PC-9 (cell line): ENCODE measurements at regions not wholly inside any gene's neighbourhood (a gene's known extent, or its start where the extent isn't known, plus 50 kb on each side); places are given as distances from the start of the nearest gene placed in this dataset.

Experiments used
- BruUV-seq: library from RNA; stranded (reverse); fragments of 400-500 nt; replicated peaks from 2 replicates; lab custom pipeline; 2021; lab: Mats Ljungman, UMichigan
- CTCF ChIA-PET: fragments of 300-600 bp; sonication (Branson Sonifier 250); formaldehyde crosslinking; loops from one replicate; lab custom pipeline; 2022; ENCODE audit warnings: antibody characterized with exemption; lab: Charles Lee
- POLR2A ChIA-PET: fragments of 300-600 bp; sonication (Branson Sonifier 250); formaldehyde crosslinking; loops from one replicate; lab custom pipeline; 2022; ENCODE audit warnings: antibody characterized with exemption; ENCODE audit not compliant: unreplicated experiment; lab: Charles Lee
- DNase-seq, 2 experiments: peaks; one replicate each; pipeline versions ENCODE4 v3.0.0 to v3.0.0-alpha.2; 2015 to 2022; ENCODE audit warnings: mixed read lengths in 1 of 2
- H2AFZ ChIP-seq: fragments of 200-600 bp; sonication (generic); 2 replicates; pipeline ENCODE4 v1.8.1; 2017; ENCODE audit warnings: antibody characterized with exemption
- H3F3A ChIP-seq: fragments of 200-600 bp; sonication (generic); 2 replicates; pipeline ENCODE4 v1.8.1; 2017; ENCODE audit warnings: antibody characterized with exemption, mild to moderate bottlenecking, low read depth; ENCODE audit not compliant: insufficient read depth
- H3K27ac ChIP-seq: fragments of 200-600 bp; sonication (generic); 2 replicates; pipeline ENCODE4 v1.6.1; 2016; ENCODE audit warnings: mixed run types
- H3K27me3 ChIP-seq: fragments of 200-600 bp; sonication (generic); 2 replicates; pipeline ENCODE4 v1.6.1; 2016; ENCODE audit warnings: low read depth, mixed run types; ENCODE audit not compliant: insufficient read depth
- H3K36me3 ChIP-seq: fragments of 200-600 bp; sonication (generic); 2 replicates; pipeline ENCODE4 v1.6.1; 2016; ENCODE audit warnings: low read depth, mixed run types
- H3K4me1 ChIP-seq: fragments of 200-600 bp; sonication (generic); replicated peaks from 2 replicates; pipeline ENCODE4 v1.6.1; 2016; ENCODE audit warnings: mixed run types; ENCODE audit not compliant: insufficient read depth
- H3K4me2 ChIP-seq: fragments of 200-600 bp; sonication (generic); 2 replicates; pipeline ENCODE4 v1.6.1; 2017; ENCODE audit warnings: mixed run types
- H3K4me3 ChIP-seq: fragments of 200-600 bp; sonication (generic); 2 replicates; pipeline ENCODE4 v1.6.1; 2016; ENCODE audit warnings: mixed run types
- H3K79me2 ChIP-seq: fragments of 200-600 bp; sonication (generic); 2 replicates; pipeline ENCODE4 v1.6.1; 2017; ENCODE audit warnings: low read depth, mixed run types
- H3K9me2 ChIP-seq: fragments of 200-600 bp; sonication (generic); 2 replicates; pipeline ENCODE4 v1.8.1; 2017; ENCODE audit warnings: mild to moderate bottlenecking; ENCODE audit not compliant: insufficient read depth
- H3K9me3 ChIP-seq: fragments of 200-600 bp; sonication (generic); 2 replicates; pipeline ENCODE4 v1.8.1; 2016; ENCODE audit warnings: low read depth; ENCODE audit not compliant: insufficient read depth
- H4K20me1 ChIP-seq: fragments of 200-600 bp; sonication (generic); 2 replicates; pipeline ENCODE4 v1.8.1; 2017; ENCODE audit not compliant: insufficient read depth
- EZH2 ChIP-seq: fragments of 200-600 bp; sonication (generic); IDR thresholded peaks from 2 replicates; pipeline ENCODE4 v1.8.0; 2017; ENCODE audit warnings: antibody characterized with exemption, low read depth
- intact Hi-C: fragments of 100-400 bp; cut with micrococcal nuclease; formaldehyde crosslinking; loops from one replicate; pipeline ENCODE4 v1.10.0; 2022; ENCODE audit not compliant: unreplicated experiment
- TF ChIP-seq, protein P1 (sequence below): fragments of 200-600 bp; sonication (generic); conservative IDR thresholded peaks from 2 replicates; pipeline ENCODE4 v1.6.1; 2017; ENCODE audit warnings: mixed run types, antibody characterized with exemption, mild to moderate bottlenecking, moderate library complexity

DNA sequence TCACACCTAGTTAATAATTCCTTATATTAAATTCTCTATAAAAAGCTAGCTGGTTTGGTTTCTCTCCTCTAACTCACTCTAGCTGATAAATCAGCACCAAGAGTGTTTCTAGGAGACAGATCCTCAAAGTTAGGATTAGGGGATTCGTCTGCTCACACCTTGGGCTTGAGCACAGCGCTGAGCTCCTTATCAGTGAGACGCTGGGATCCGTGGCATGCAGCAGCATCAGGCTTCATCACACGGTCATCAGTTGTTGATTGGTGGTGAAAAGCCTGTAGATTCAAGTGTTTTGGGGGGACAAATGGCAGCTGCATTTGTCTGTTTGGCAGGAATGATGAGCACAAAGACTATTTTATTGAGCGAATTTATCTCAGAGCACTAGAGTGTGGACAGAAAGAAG lies 72.6 kb upstream of the MC2R start:
- no peaks in the 10 kb centered on the region for H3K9me3 ChIP-seq
- POLR2A ChIA-PET, result no interaction called here

DNA sequence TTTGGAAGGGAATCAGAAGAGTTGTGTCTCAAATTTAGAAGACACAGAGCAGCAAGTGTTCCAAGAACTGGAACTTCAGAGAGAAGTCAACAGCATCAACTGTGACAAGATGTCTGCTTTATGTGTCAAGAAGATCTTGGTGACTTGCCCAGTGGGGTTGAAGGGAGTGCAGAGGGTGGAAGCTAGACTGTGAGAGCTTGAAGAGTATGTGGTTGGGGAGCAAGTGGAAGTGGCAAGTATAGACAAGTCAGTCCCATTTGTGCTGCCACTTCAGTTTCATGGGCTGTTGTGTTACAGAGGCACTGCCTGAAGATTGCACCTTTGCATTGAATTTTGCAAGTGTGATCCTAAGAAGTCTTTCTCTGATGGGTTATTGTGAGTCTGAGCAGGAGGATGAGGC lies 68.7 kb upstream of the MC2R start:
- Histone ChIP-seq H3K4me3 (no peak overlapping the region), H2AFZ (no peak overlapping the region), H3F3A (no peaks in the 10 kb centered on the region), H3K36me3 (no peaks in the 10 kb centered on the region), H4K20me1 (no peaks in the 10 kb centered on the region), H3K4me1 (no peaks in the 10 kb centered on the region), H3K79me2 (no peaks in the 10 kb centered on the region), H3K4me2 (no peak overlapping the region), H3K9me2 (no peaks in the 10 kb centered on the region), H3K9me3 (no peaks in the 10 kb centered on the region), H3K27me3 (0 out of 2 replicates have a peak, but pooled peaks cover 5% of the 10 kb centered on the region), H3K27ac (no peak overlapping the region)
- ChIA-PET POLR2A (no interaction called here), CTCF (no interaction called here)
- BruUV-seq, result no TSS peak
- DNase-seq, result no peak
- intact Hi-C loops, result no loop called here
- TF ChIP-seq, protein P1, sequence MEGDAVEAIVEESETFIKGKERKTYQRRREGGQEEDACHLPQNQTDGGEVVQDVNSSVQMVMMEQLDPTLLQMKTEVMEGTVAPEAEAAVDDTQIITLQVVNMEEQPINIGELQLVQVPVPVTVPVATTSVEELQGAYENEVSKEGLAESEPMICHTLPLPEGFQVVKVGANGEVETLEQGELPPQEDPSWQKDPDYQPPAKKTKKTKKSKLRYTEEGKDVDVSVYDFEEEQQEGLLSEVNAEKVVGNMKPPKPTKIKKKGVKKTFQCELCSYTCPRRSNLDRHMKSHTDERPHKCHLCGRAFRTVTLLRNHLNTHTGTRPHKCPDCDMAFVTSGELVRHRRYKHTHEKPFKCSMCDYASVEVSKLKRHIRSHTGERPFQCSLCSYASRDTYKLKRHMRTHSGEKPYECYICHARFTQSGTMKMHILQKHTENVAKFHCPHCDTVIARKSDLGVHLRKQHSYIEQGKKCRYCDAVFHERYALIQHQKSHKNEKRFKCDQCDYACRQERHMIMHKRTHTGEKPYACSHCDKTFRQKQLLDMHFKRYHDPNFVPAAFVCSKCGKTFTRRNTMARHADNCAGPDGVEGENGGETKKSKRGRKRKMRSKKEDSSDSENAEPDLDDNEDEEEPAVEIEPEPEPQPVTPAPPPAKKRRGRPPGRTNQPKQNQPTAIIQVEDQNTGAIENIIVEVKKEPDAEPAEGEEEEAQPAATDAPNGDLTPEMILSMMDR, result no peak
- TF ChIP-seq EZH2, result no peak

More for the DNA sequence above, 72.6 kb upstream of the MC2R start:
- H4K20me1 ChIP-seq, result no peaks in the 10 kb centered on the region
- H3F3A ChIP-seq, result no peaks in the 10 kb centered on the region
- no peaks in the 10 kb centered on the region for H3K79me2 ChIP-seq
- H3K4me2 ChIP-seq, result no peak overlapping the region
- CTCF ChIA-PET, result no interaction called here
- no peak for DNase-seq
- no peaks in the 10 kb centered on the region for H3K27me3 ChIP-seq
- intact Hi-C loops, result no loop called here
- no peaks in the 10 kb centered on the region for H3K4me1 ChIP-seq
- TF ChIP-seq, protein P1, result no peak
- no peak for TF ChIP-seq EZH2
- no peak overlapping the region for H3K27ac ChIP-seq
- BruUV-seq, result no TSS peak
- no peak overlapping the region for H2AFZ ChIP-seq
- no peak overlapping the region for H3K4me3 ChIP-seq
- no peaks in the 10 kb centered on the region for H3K9me2 ChIP-seq
- H3K36me3 ChIP-seq, result no peaks in the 10 kb centered on the region

DNA sequence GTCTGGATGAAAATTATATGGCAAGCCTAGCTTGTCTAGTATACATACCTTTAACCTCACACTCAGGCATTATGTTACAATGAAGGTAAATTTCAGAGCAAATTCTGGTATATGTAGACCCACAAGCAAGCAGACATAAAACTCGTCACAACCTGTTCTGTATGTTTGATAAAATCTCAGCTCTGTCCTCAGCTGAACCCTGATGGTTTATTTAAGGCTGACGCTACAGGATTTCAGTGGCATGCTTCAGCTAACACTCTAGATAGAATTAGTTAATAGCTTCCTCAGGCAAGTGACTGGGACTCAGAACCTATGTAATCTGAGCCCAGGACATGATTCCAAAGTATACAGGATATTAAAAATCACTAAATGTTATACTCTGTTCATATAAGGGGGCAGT lies 68.2 kb upstream of the MC2R start:
- 0 out of 2 replicates have a peak, but pooled peaks cover 5% of the 10 kb centered on the region for H3K27me3 ChIP-seq
- no peaks in the 10 kb centered on the region for H3K4me1 ChIP-seq
- ChIA-PET POLR2A (no interaction called here), CTCF (no interaction called here)
- no peaks in the 10 kb centered on the region for H4K20me1 ChIP-seq
- DNase-seq, result no peak
- no peaks in the 10 kb centered on the region for H3K36me3 ChIP-seq
- BruUV-seq, result no TSS peak
- H3K27ac ChIP-seq, result no peak overlapping the region
- no peaks in the 10 kb centered on the region for H3K9me3 ChIP-seq
- no peak overlapping the region for H2AFZ ChIP-seq
- H3K4me3 ChIP-seq, result no peak overlapping the region
- intact Hi-C loops, result no loop called here
- H3K79me2 ChIP-seq, result no peaks in the 10 kb centered on the region
- H3K4me2 ChIP-seq, result no peak overlapping the region
- no peaks in the 10 kb centered on the region for H3K9me2 ChIP-seq
- no peaks in the 10 kb centered on the region for H3F3A ChIP-seq
- TF ChIP-seq, protein P1, result no peak
- TF ChIP-seq EZH2, result no peak
